Naive thymus-derived CD4-positive, alpha-beta T cell (primary cell): ENCODE measurements at regions not wholly inside any gene's neighbourhood (a gene's known extent, or its start where the extent isn't known, plus 50 kb on each side); places are given as distances from the start of the nearest gene placed in this dataset.

Source experiments
- ATAC-seq: fragments of 150-1000 bp; cut with Tn5 transposase; 2 replicates; pipeline ENCODE4 v1.10.0; 2021; ENCODE audit warnings: mild to moderate bottlenecking, moderate library complexity
- CTCF ChIA-PET: fragments of 350-600 bp; sonication (Branson Sonifier 250); formaldehyde crosslinking; loops from one replicate; lab custom pipeline; 2021; ENCODE audit warnings: antibody characterized with exemption; lab: Charles Lee
- POLR2A ChIA-PET: fragments of 350-600 bp; sonication (Branson Sonifier 250); formaldehyde crosslinking; loops from one replicate; lab custom pipeline; 2021; ENCODE audit warnings: antibody characterized with exemption, inconsistent platforms; lab: Charles Lee
- DNase-seq, 9 donors: peaks; one replicate each; pipeline versions ENCODE4 v3.0.0 to v3.0.0-alpha.2; 2020 to 2022; ENCODE audit warnings: mixed read lengths in 1 of 9
- H3K27ac ChIP-seq: one replicate; pipeline ENCODE4 v1.7.0; 2013; ENCODE audit warnings: mild to moderate bottlenecking, low read depth, low read length, moderate library complexity
- H3K27me3 ChIP-seq, 2 donors: one replicate each; pipeline ENCODE4 v1.7.0; 2013; ENCODE audit warnings: low read length in 2 of 2, mild to moderate bottlenecking in 2 of 2, moderate library complexity in 2 of 2; ENCODE audit not compliant: control insufficient read depth in 2 of 2, insufficient read depth in 2 of 2
- H3K36me3 ChIP-seq, 3 experiments: 1 replicate in 2 of 3; 2 replicates in 1 of 3; pipeline ENCODE4 v1.7.0; 2013; ENCODE audit warnings: low read length in 3 of 3, mild to moderate bottlenecking in 3 of 3, moderate library complexity in 1 of 3; ENCODE audit not compliant: insufficient read depth in 3 of 3, control insufficient read depth in 2 of 3
- H3K4me1 ChIP-seq, 2 donors: one replicate each; pipeline ENCODE4 v1.7.0; 2013; ENCODE audit warnings: low read length in 2 of 2, mild to moderate bottlenecking in 2 of 2, moderate library complexity in 1 of 2; ENCODE audit not compliant: control insufficient read depth in 2 of 2, insufficient read depth in 2 of 2
- H3K4me3 ChIP-seq: 2 replicates; pipeline ENCODE4 v1.7.0; 2013; ENCODE audit warnings: mild to moderate bottlenecking, low read length
- H3K9me3 ChIP-seq, 3 experiments: 1 replicate in 2 of 3; 2 replicates in 1 of 3; pipeline ENCODE4 v1.7.0; 2013; ENCODE audit warnings: low read length in 3 of 3; ENCODE audit not compliant: control insufficient read depth in 2 of 3
- H3K27ac Mint-ChIP-seq, 9 donors: one replicate each; pipeline ENCODE4 v1.8.0; 2020 to 2022; ENCODE audit warnings: mixed read lengths in 9 of 9, mild to moderate bottlenecking in 8 of 9, moderate library complexity in 5 of 9, inconsistent platforms in 2 of 9
- H3K27me3 Mint-ChIP-seq, 5 donors: one replicate each; pipeline ENCODE4 v1.8.0; 2021 to 2022; ENCODE audit warnings: mixed read lengths in 5 of 5, mild to moderate bottlenecking in 1 of 5
- H3K36me3 Mint-ChIP-seq, 5 donors: one replicate each; pipeline ENCODE4 v1.8.0; 2020 to 2022; ENCODE audit warnings: mixed read lengths in 5 of 5, mild to moderate bottlenecking in 3 of 5, inconsistent platforms in 1 of 5
- H3K4me1 Mint-ChIP-seq, 7 donors: one replicate each; pipeline ENCODE4 v1.8.0; 2020 to 2022; ENCODE audit warnings: mixed read lengths in 7 of 7, mild to moderate bottlenecking in 3 of 7, inconsistent platforms in 1 of 7
- H3K4me3 Mint-ChIP-seq, 10 donors: one replicate each; pipeline ENCODE4 v1.8.0; 2020 to 2022; ENCODE audit warnings: mild to moderate bottlenecking in 10 of 10, mixed read lengths in 10 of 10, moderate library complexity in 6 of 10, inconsistent platforms in 2 of 10
- H3K9me3 Mint-ChIP-seq, 11 donors: one replicate each; pipeline ENCODE4 v1.8.0; 2020 to 2022; ENCODE audit warnings: mixed read lengths in 11 of 11, mild to moderate bottlenecking in 4 of 11, inconsistent platforms in 1 of 11, moderate library complexity in 1 of 11
- intact Hi-C, 2 donors: fragments of 100-400 bp; cut with micrococcal nuclease; formaldehyde crosslinking; loops; one replicate each; pipeline ENCODE4 v1.15.1; 2023

DNA sequence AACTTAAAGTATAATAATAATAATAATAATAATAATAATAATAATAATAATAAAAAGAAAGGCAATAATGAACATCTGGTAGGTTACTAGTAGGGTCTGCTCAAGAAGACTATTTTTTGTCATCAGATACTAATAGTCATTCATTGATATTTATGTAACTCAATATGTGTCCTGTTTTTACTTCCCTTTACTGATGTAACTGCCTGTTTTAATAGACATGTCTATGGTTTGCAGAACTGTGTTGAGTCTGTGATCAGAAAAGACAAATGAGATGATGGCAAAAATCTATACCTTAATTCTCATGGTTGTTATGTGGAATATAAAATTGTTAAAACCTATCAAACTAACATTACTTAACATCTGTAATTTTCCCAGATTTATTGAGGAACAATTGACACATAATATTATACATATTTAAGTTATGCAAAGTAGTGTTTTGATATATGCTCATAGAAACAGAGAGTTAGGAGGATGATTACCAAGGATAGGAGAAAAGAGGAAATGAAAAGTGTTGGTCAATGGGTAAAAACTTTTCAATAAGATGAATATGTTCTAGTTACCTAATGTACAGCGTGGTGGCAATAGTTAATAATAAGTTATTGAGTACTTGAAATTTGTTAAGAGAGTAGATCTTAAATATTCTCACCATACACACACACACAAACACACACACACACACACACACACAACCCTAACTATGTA, 699.4 kb downstream of the ZPLD1 start:
- CTCF ChIA-PET, result no interaction called here

DNA sequence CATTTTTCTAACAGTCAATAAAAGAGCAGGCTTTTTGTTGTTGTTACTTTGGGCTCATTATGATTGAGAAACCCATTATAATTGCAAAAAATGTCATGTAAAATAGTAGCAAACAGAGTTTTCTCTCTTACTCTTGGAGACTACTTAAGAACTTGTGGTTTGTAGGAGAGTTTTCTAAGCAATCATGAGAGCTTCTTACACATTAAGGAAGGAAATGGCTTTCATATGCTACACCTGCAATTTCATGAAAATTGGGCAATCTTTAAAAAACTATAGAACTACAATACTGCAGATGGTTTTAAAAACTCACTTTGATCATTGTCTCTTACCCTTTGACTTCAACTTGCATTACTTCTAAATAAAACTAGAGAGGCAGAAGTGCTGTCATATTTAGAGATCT, 701.8 kb downstream of the ZPLD1 start:
- intact Hi-C loops, result no loop called here
- H3K4me3 Mint-ChIP-seq, result no peak overlapping the region
- CTCF ChIA-PET, result no interaction called here

More for the DNA sequence above, 699.4 kb downstream of the ZPLD1 start:
- peaks cover 0 to 7% (median 0%) of the 10 kb centered on the region in 11 donors for H3K9me3 Mint-ChIP-seq
- no peaks in the 10 kb centered on the region for H3K4me1 Mint-ChIP-seq
- no peak overlapping the region for H3K27ac ChIP-seq
- H3K9me3 ChIP-seq, result no peaks in the 10 kb centered on the region
- H3K27me3 ChIP-seq, result no peaks in the 10 kb centered on the region
- intact Hi-C loops, result no loop called here
- H3K36me3 Mint-ChIP-seq, result peaks cover 0 to 3% (median 0%) of the 10 kb centered on the region in 5 donors
- no peak overlapping the region for H3K4me3 Mint-ChIP-seq
- H3K36me3 ChIP-seq, result no peaks in the 10 kb centered on the region
- no peak overlapping the region for H3K27ac Mint-ChIP-seq
- POLR2A ChIA-PET, result no interaction called here
- DNase-seq (no peak), ATAC-seq (no peak)
- no peaks in the 10 kb centered on the region for H3K4me1 ChIP-seq
- no peak overlapping the region for H3K4me3 ChIP-seq
- H3K27me3 Mint-ChIP-seq, result no peaks in the 10 kb centered on the region

DNA sequence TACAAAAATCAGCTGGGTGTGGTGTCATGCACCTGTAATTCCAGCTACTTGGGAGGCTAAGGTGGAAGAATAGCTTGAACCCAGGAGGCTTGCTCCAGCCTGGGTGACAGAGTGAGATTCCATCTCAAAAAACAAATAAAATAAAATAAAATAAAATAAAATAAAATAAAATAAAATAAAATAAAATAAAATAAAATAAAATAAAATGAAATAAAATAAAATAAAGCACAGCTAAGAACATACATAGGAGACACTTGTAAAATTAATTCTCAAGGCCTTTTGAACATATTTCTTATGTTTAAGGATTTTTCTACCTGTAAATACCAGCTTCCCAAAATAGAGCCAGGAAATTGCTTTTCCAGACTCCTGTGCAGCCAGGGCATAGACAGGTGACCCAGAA, 703.0 kb downstream of the ZPLD1 start:
- CTCF ChIA-PET, result no interaction called here
- Mint-ChIP-seq H3K4me3 (no peak overlapping the region), H3K36me3 (no peaks in the 10 kb centered on the region), H3K9me3 (no peaks in the 10 kb centered on the region), H3K27ac (no peak overlapping the region), H3K4me1 (peaks cover 0 to 1% (median 0%) of the 10 kb centered on the region in 7 donors), H3K27me3 (no peaks in the 10 kb centered on the region)
- intact Hi-C loops, result no loop called here
- POLR2A ChIA-PET, result no interaction called here
- ATAC-seq (no peak), DNase-seq (no peak)
- Histone ChIP-seq H3K4me1 (no peaks in the 10 kb centered on the region), H3K27me3 (no peaks in the 10 kb centered on the region), H3K27ac (no peak overlapping the region), H3K4me3 (no peak overlapping the region), H3K9me3 (no peaks in the 10 kb centered on the region), H3K36me3 (no peaks in the 10 kb centered on the region)

More for the DNA sequence above, 701.8 kb downstream of the ZPLD1 start:
- Mint-ChIP-seq H3K4me1 (no peaks in the 10 kb centered on the region), H3K27me3 (no peaks in the 10 kb centered on the region), H3K27ac (no peak overlapping the region), H3K36me3 (no peaks in the 10 kb centered on the region), H3K9me3 (peaks cover 0 to 3% (median 0%) of the 10 kb centered on the region in 11 donors)
- Histone ChIP-seq H3K4me1 (no peaks in the 10 kb centered on the region), H3K36me3 (no peaks in the 10 kb centered on the region), H3K9me3 (no peaks in the 10 kb centered on the region), H3K4me3 (no peak overlapping the region), H3K27ac (no peak overlapping the region), H3K27me3 (no peaks in the 10 kb centered on the region)
- DNase-seq (no peak), ATAC-seq (no peak)
- POLR2A ChIA-PET, result no interaction called here

DNA sequence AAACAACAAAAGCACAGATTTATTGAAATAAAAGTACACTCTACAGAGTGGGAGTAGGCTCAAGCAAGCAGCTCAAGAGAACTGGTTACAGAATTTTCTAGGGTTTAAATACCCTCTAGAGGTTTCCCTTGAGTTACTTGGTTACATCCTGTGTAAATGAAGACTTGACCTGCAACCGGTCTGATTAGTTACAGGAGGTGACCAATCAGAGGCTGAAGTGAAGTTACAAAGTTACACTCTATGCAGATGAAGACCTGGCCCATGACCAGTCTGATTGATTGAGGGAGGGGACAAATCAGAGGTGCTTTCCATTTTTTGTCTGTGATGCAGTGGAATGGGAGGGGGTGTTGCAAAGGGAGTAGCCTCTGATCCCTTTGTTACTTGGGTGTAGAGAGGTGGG, 723.4 kb downstream of the ZPLD1 start:
- H3K4me3 ChIP-seq, result no peak overlapping the region
- DNase-seq, result no peak
- no peaks in the 10 kb centered on the region for H3K36me3 Mint-ChIP-seq
- no peaks in the 10 kb centered on the region for H3K27me3 Mint-ChIP-seq
- H3K27me3 ChIP-seq, result no peaks in the 10 kb centered on the region
- H3K27ac Mint-ChIP-seq, result no peak overlapping the region
- H3K4me3 Mint-ChIP-seq, result no peak overlapping the region
- H3K9me3 ChIP-seq, result no peaks in the 10 kb centered on the region
- H3K4me1 Mint-ChIP-seq, result no peaks in the 10 kb centered on the region
- POLR2A ChIA-PET, result no interaction called here
- no peak for ATAC-seq
- CTCF ChIA-PET, result no interaction called here
- no peak overlapping the region for H3K27ac ChIP-seq
- intact Hi-C loops, result no loop called here
- H3K4me1 ChIP-seq, result no peaks in the 10 kb centered on the region
- no peaks in the 10 kb centered on the region for H3K36me3 ChIP-seq
- H3K9me3 Mint-ChIP-seq, result peaks cover 0 to 7% (median 0%) of the 10 kb centered on the region in 11 donors

DNA sequence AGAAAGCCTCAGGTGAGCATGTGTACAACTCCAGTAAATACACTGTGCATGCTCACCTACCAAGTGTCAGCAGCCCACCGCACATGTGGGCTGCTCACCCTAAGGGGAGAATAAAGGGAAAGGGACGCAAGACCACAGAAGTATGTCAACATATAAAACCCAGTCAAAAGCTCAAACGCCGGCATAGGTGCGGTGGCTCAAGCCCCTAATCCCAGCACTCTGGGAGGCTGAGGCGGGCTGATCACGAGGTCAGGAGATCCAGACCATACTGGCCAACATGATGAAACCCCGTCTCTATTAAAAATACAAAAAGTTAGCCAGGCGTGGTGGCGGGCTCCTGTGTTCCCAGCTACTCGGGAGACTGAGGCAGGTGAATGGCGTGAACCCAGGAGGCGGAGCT, 732.1 kb downstream of the ZPLD1 start:
- Mint-ChIP-seq H3K27ac (no peak overlapping the region), H3K4me1 (no peaks in the 10 kb centered on the region), H3K9me3 (peaks cover 0 to 8% (median 2%) of the 10 kb centered on the region in 11 donors), H3K36me3 (peaks cover 0 to 3% (median 0%) of the 10 kb centered on the region in 5 donors), H3K4me3 (no peak overlapping the region), H3K27me3 (no peaks in the 10 kb centered on the region)
- DNase-seq, result no peak
- no peak for ATAC-seq
- no peaks in the 10 kb centered on the region for H3K4me1 ChIP-seq
- no peaks in the 10 kb centered on the region for H3K27me3 ChIP-seq
- ChIA-PET CTCF (no interaction called here), POLR2A (no interaction called here)
- no peaks in the 10 kb centered on the region for H3K36me3 ChIP-seq
- H3K9me3 ChIP-seq, result no peaks in the 10 kb centered on the region
- H3K27ac ChIP-seq, result no peak overlapping the region
- intact Hi-C loops, result no loop called here
- H3K4me3 ChIP-seq, result no peak overlapping the region

DNA sequence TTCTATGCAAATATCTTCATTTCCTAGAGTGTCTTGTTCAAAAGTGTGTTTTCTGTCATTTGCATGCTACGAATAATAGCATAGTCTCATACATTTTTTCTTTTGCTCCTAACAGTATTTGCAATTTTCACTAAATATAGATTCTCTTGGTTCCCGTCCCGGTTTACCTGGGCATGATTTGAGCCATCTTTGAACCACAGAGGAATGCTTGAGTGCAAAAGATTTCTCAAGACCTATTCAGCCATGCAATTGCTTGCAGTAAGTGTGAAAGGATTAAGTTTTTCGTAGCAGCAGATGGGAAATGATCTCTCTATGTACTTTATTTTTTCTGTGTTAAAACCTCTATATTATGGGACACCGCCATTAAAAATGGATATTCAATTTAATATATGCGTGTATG, 733.0 kb downstream of the ZPLD1 start:
- POLR2A ChIA-PET, result no interaction called here
- H3K27ac Mint-ChIP-seq, result no peak overlapping the region
- no peak for ATAC-seq
- H3K36me3 Mint-ChIP-seq, result peaks cover 0 to 3% (median 0%) of the 10 kb centered on the region in 5 donors
- no peak for DNase-seq
- peaks cover 0 to 8% (median 2%) of the 10 kb centered on the region in 11 donors for H3K9me3 Mint-ChIP-seq
- Histone ChIP-seq H3K27me3 (no peaks in the 10 kb centered on the region), H3K27ac (no peak overlapping the region), H3K36me3 (no peaks in the 10 kb centered on the region), H3K4me3 (no peak overlapping the region), H3K4me1 (no peaks in the 10 kb centered on the region), H3K9me3 (no peaks in the 10 kb centered on the region)
- H3K27me3 Mint-ChIP-seq, result no peaks in the 10 kb centered on the region
- CTCF ChIA-PET, result no interaction called here
- no peaks in the 10 kb centered on the region for H3K4me1 Mint-ChIP-seq
- no peak overlapping the region for H3K4me3 Mint-ChIP-seq
- intact Hi-C loops, result no loop called here

DNA sequence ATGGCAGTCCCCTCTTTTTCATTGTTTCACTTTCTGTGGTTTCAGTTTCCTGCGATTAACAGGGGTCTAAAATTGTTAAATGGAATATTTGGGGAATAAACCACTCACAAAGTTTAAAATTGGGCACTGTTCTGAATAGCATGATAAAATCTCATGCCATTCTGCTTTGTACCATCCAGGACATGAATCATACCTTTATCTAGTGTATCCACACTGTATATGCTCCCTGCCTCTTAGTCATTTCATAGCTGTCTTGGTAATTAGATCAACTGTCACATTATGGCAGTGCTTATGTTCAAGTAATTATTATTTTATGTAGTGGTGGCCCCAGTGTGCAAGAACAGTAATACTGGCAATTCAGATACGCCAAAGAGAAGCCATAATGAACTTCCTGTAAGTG, 734.5 kb downstream of the ZPLD1 start:
- H3K27ac Mint-ChIP-seq, result no peak overlapping the region
- H3K36me3 Mint-ChIP-seq, result peaks cover 0 to 3% (median 0%) of the 10 kb centered on the region in 5 donors
- H3K4me3 Mint-ChIP-seq, result no peak overlapping the region
- no peaks in the 10 kb centered on the region for H3K9me3 ChIP-seq
- ChIA-PET CTCF (no interaction called here), POLR2A (no interaction called here)
- no peaks in the 10 kb centered on the region for H3K4me1 ChIP-seq
- no peaks in the 10 kb centered on the region for H3K4me1 Mint-ChIP-seq
- H3K27ac ChIP-seq, result no peak overlapping the region
- H3K4me3 ChIP-seq, result no peak overlapping the region
- no peaks in the 10 kb centered on the region for H3K27me3 ChIP-seq
- H3K36me3 ChIP-seq, result no peaks in the 10 kb centered on the region
- ATAC-seq, result no peak
- DNase-seq, result no peak
- intact Hi-C loops, result no loop called here
- no peaks in the 10 kb centered on the region for H3K27me3 Mint-ChIP-seq
- peaks cover 0 to 10% (median 2%) of the 10 kb centered on the region in 11 donors for H3K9me3 Mint-ChIP-seq
